K562 (cell line): ENCODE measurements at regions not wholly inside any gene's neighbourhood (a gene's known extent, or its start where the extent isn't known, plus 50 kb on each side); places are given as distances from the start of the nearest gene placed in this dataset.
"Not testable (repeated sequence)": the region's sequence is repeated elsewhere in the genome, so short reads cannot be mapped to it uniquely, and the experiment has no call there.

Experiments
- ATAC-seq: fragments of 200-7000 bp; cut with Tn5 transposase; 3 replicates; pipeline ENCODE4 v1.9.1; 2020; ENCODE audit warnings: moderate library complexity
- BruUV-seq: library from RNA; stranded (reverse); fragments of 400-500 nt; replicated peaks from 2 replicates; lab custom pipeline; 2021; lab: Mats Ljungman, UMichigan
- CTCF ChIA-PET: fragments of 300-600 bp; formaldehyde crosslinking; extraction: SDS; loops from one replicate; lab custom pipeline; 2021; ENCODE audit warnings: low intra/inter-chr PET ratio; lab: Yijun Ruan, JAX
- POLR2A ChIA-PET: fragments of 300-600, 350-650 bp; sonication (Branson Sonifier 250); formaldehyde crosslinking; extraction: SDS; loops from one replicate; lab custom pipeline; 2021; ENCODE audit warnings: antibody characterized with exemption, inconsistent platforms; lab: Yijun Ruan, JAX
- DNase-seq, 4 experiments: peaks; one replicate each; pipeline versions ENCODE4 v3.0.0 to v3.0.0-alpha.2; 2011 to 2018; ENCODE audit warnings: low spot score in 3 of 4, mixed read lengths in 3 of 4; ENCODE audit errors: extremely low read depth in 1 of 4
- FAIRE-seq: peaks from 2 replicates; lab custom pipeline; 2011; peaks lifted over from hg19 to GRCh38; lab: Jason Lieb, UNC
- H2AFZ ChIP-seq: 2 replicates; pipeline ENCODE4 v1.6.0; 2011; ENCODE audit warnings: low read depth, low read length, control low read depth, inconsistent platforms
- H3K27ac ChIP-seq: fragments of 200-600 bp; 3 replicates; pipeline ENCODE4 v1.8.0; 2011; ENCODE audit warnings: low read depth, mild to moderate bottlenecking, control low read depth, inconsistent platforms, low read length, moderate library complexity, mixed read lengths; ENCODE audit errors: extremely low read depth
- H3K27me3 ChIP-seq, 2 experiments: fragments of 300-600 bp in 1 of 2; 2 replicates in 1 of 2; 3 replicates in 1 of 2; pipeline versions ENCODE4 v1.6.0 to v1.8.0; 2011; ENCODE audit warnings: inconsistent platforms in 2 of 2, low read length in 2 of 2, mild to moderate bottlenecking in 1 of 2, mixed read lengths in 1 of 2, moderate library complexity in 1 of 2; ENCODE audit not compliant: control insufficient read depth in 2 of 2, insufficient read depth in 2 of 2
- H3K36me3 ChIP-seq: fragments of 300-600 bp; 3 replicates; pipeline ENCODE4 v1.8.0; 2011; ENCODE audit warnings: mild to moderate bottlenecking, low read length, inconsistent platforms; ENCODE audit not compliant: control insufficient read depth, insufficient read depth
- H3K4me1 ChIP-seq, 2 experiments: fragments of 200-600 bp in 1 of 2; replicated peaks in 1 of 2; 2 replicates in 1 of 2; 3 replicates in 1 of 2; pipeline versions ENCODE4 v1.5.1 to v1.8.0; 2011; ENCODE audit warnings: inconsistent platforms in 2 of 2, low read length in 2 of 2, mild to moderate bottlenecking in 1 of 2, mixed read lengths in 1 of 2, moderate library complexity in 1 of 2; ENCODE audit not compliant: control insufficient read depth in 2 of 2, insufficient read depth in 2 of 2
- H3K4me2 ChIP-seq: 2 replicates; pipeline ENCODE4 v1.6.1; 2011; ENCODE audit warnings: low read length, control low read depth, inconsistent platforms, mixed read lengths; ENCODE audit not compliant: insufficient read depth
- H3K4me3 ChIP-seq: fragments of 200-600 bp; sonication (generic), shearing (Covaris generic); 2 replicates; pipeline ENCODE4 v1.5.1; 2016; ENCODE audit warnings: control low read depth, inconsistent platforms
- H3K79me2 ChIP-seq: fragments of 200-600 bp; 3 replicates; pipeline ENCODE4 v1.8.0; 2011; ENCODE audit warnings: low read length, inconsistent platforms; ENCODE audit not compliant: control insufficient read depth, insufficient read depth
- H3K9ac ChIP-seq, 2 experiments: 2 replicates each; pipeline versions ENCODE4 v1.6.0 to v1.6.1; 2011; ENCODE audit warnings: low read depth in 2 of 2, low read length in 2 of 2, control low read depth in 1 of 2, inconsistent platforms in 1 of 2, mild to moderate bottlenecking in 1 of 2, mixed read lengths in 1 of 2; ENCODE audit not compliant: insufficient read depth in 1 of 2
- H3K9me1 ChIP-seq: one replicate; pipeline ENCODE4 v1.6.0; 2011; ENCODE audit warnings: inconsistent platforms, mild to moderate bottlenecking, low read length, moderate library complexity; ENCODE audit not compliant: control insufficient read depth, insufficient read depth
- H3K9me3 ChIP-seq: replicated peaks from 2 replicates; pipeline ENCODE4 v1.5.1; 2011; ENCODE audit warnings: low read depth, low read length, inconsistent platforms; ENCODE audit not compliant: control insufficient read depth, insufficient read depth
- H4K20me1 ChIP-seq: replicated peaks from 2 replicates; pipeline ENCODE4 v1.6.1; 2011; ENCODE audit warnings: low read length, inconsistent platforms, mixed read lengths; ENCODE audit not compliant: control insufficient read depth, insufficient read depth
- AFF4 ChIP-seq: sonication (generic); formaldehyde crosslinking; IDR thresholded peaks from 2 replicates; pipeline ENCODE4 v1.8.0; 2023; ENCODE audit warnings: mild to moderate bottlenecking, missing genetic modification reagents
- DPF2 ChIP-seq: fragments of 450-650 bp; IDR thresholded peaks from 2 replicates; pipeline ENCODE4 v1.6.1; 2016
- FOSL1 ChIP-seq: fragments of 200-800 bp; sonication (Bioruptor generic); conservative IDR thresholded peaks from 2 replicates; pipeline ENCODE4 v1.6.1; 2016; ENCODE audit warnings: missing genetic modification characterization, missing compliant biosample characterization
- JUNB ChIP-seq: fragments of 450-650 bp; formaldehyde crosslinking; conservative IDR thresholded peaks from 2 replicates; pipeline ENCODE4 v1.4.0; 2020; ENCODE audit warnings: mild to moderate bottlenecking
- MEF2A ChIP-seq: IDR thresholded peaks from 2 replicates; pipeline ENCODE4 v1.6.1; 2011; ENCODE audit warnings: low read depth, mild to moderate bottlenecking, low read length, moderate library complexity; ENCODE audit not compliant: control insufficient read depth
- MEF2D ChIP-seq: conservative IDR thresholded peaks from 2 replicates; pipeline ENCODE4 v1.6.1; 2016; ENCODE audit warnings: low read depth, missing genetic modification characterization, missing compliant biosample characterization
- PHF20 ChIP-seq: fragments of 450-650 bp; IDR thresholded peaks from 2 replicates; pipeline ENCODE4 v1.6.1; 2018; ENCODE audit not compliant: partially characterized antibody
- SOX6 ChIP-seq: fragments of 450-650 bp; IDR thresholded peaks from 2 replicates; pipeline ENCODE4 v1.6.1; 2014; ENCODE audit warnings: mild to moderate bottlenecking
- TAF7 ChIP-seq: fragments of 450-650 bp; IDR thresholded peaks from 2 replicates; pipeline ENCODE4 v1.6.1; 2016; ENCODE audit warnings: missing genetic modification characterization, missing compliant biosample characterization
- ZNF507 ChIP-seq: conservative IDR thresholded peaks from 2 replicates; pipeline ENCODE4 v1.6.1; 2017; ENCODE audit warnings: missing genetic modification characterization, missing compliant biosample characterization
- ZNF695 ChIP-seq: fragments of 450-650 bp; formaldehyde crosslinking; IDR thresholded peaks from 2 replicates; pipeline ENCODE4 v1.4.0; 2020; ENCODE audit warnings: mild to moderate bottlenecking, moderate library complexity
- WGBS: fragments of 100-300 bp; shearing (Covaris generic); methylation state at CpG from one replicate; pipeline ENCODE4 v1.1.6; 2016; ENCODE audit warnings: low coverage, mixed read lengths; ENCODE audit not compliant: insufficient coverage; ENCODE audit errors: missing lambda C conversion rate; 5-methylcytosine and 5-hydroxymethylcytosine counted together
- in situ Hi-C: fragments of 300-500 bp; cut with MboI; formaldehyde crosslinking; loops from 4 replicates; pipeline ENCODE4 v1.15.0; 2018; ENCODE audit warnings: inconsistent platforms, mixed read lengths
- intact Hi-C: fragments of 100-400 bp; cut with micrococcal nuclease; formaldehyde crosslinking; loops from 2 replicates; pipeline ENCODE4 v1.14.2; 2022

DNA sequence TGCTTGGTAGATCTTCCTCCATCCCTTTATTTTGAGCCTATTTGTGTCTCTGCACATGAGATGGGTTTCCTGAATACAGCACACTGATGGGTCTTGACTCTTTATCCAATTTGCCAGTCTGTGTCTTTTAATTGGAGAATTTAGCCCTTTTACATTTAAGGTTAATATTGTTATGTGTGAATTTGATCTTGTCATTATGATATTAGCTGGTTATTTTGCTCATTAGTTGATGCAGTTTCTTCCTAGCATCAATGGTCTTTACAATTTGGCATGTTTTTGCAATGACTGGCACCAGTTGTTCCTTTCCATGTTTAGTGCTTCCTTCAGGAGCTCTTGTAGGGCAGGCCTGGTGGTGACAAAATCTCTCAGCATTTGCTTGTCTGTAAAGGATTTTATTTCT, 72.4 kb downstream of the HNRNPD start:
- in situ Hi-C loops, DNase-seq, H3K79me2 ChIP-seq, H3K4me3 ChIP-seq, H2AFZ ChIP-seq, H3K36me3 ChIP-seq, POLR2A ChIA-PET, FAIRE-seq, intact Hi-C loops, H3K27ac ChIP-seq, H3K4me1 ChIP-seq, H3K9me3 ChIP-seq, CTCF ChIA-PET, H3K9ac ChIP-seq, H4K20me1 ChIP-seq, H3K9me1 ChIP-seq, ATAC-seq, H3K27me3 ChIP-seq, H3K4me2 ChIP-seq, BruUV-seq: not testable (repeated sequence)
- peak; percentile 92 for TF ChIP-seq ZNF507 (tag)

DNA sequence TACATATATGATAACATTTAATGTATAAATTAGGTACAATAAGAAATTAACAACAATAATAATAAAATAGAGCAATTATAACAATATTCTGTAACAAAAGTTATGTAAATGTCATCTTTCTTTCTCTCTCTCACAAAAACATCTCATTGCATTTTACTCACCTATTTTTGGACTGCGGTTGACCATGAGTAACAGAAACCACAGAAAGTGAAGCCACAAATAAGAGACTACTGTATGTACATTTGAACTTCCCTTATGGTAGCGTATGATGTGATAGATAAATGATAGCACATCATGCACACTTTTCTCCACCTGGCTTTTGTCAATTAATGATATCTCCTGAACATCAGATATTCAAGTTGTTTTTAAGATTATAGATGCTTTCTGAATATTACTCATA, 80.5 kb downstream of the HNRNPD start:
- Histone ChIP-seq H3K36me3 (no peaks in the 10 kb centered on the region), H3K9me3 (no peaks in the 10 kb centered on the region), H4K20me1 (no peaks in the 10 kb centered on the region), H3K79me2 (no peaks in the 10 kb centered on the region), H3K4me1 (no peaks in the 10 kb centered on the region; a peak in 1 of 5 replicates), H3K9ac (no peak overlapping the region), H3K4me3 (no peak overlapping the region), H3K27ac (no peak overlapping the region), H3K9me1 (no peaks in the 10 kb centered on the region), H3K27me3 (no peaks in the 10 kb centered on the region), H2AFZ (no peak overlapping the region), H3K4me2 (no peak overlapping the region)
- CTCF ChIA-PET = no interaction called here
- TF ChIP-seq JUNB (CRISPR knock-in tag) (no peak), MEF2D (tag) (peak; percentile 61), TAF7 (tag) (no peak), DPF2 (no peak), FOSL1 (tag) (0 out of 2 replicates have a peak, but pooled peaks have one; percentile 15), ZNF695 (CRISPR knock-in tag) (no peak), MEF2A (peak; percentile 66; the same call in 1 of the 2 replicates), PHF20 (no peak), SOX6 (peak; percentile 23; the same call in 1 of the 2 replicates), AFF4 (no peak)
- WGBS = 13% methylated on average over 2 of the region's 2 CpGs
- intact Hi-C loops = no loop called here
- DNase-seq (no peak), ATAC-seq (no peak), FAIRE-seq (no peak)
- in situ Hi-C loops = no loop called here
- BruUV-seq = no TSS peak
- POLR2A ChIA-PET = no interaction called here
